Activated CD4-positive, alpha-beta T cell treated with anti-CD3 and anti-CD28 coated beads, Interleukin-2, amount 50 U/mL, for 24 hours (primary cell): ENCODE measurements at regions not wholly inside any gene's neighbourhood (a gene's known extent, or its start where the extent isn't known, plus 50 kb on each side); places are given as distances from the start of the nearest gene placed in this dataset.
"Not testable (repeated sequence)": the region's sequence is repeated elsewhere in the genome, so short reads cannot be mapped to it uniquely, and the experiment has no call there.

Source experiments
- DNase-seq, 2 donors: peaks; one replicate each; pipeline ENCODE4 v3.0.0-alpha.2; 2020; ENCODE audit warnings: low read depth in 1 of 2, low spot score in 1 of 2

- no peak for DNase-seq
Measured at GRCh38 chr13:90869580-90869979, 477.9 kb upstream of the MIR17HG start.

- no peak for DNase-seq
Measured at GRCh38 chr13:90872491-90873025, 474.9 kb upstream of the MIR17HG start.

GRCh38 chr13:90880790-90881189 lies 466.7 kb upstream of the MIR17HG start:
- no peak for DNase-seq

GRCh38 chr13:90882551-90882950 lies 464.9 kb upstream of the MIR17HG start:
- DNase-seq = no peak

GRCh38 chr13:90883592-90883991 lies 463.9 kb upstream of the MIR17HG start:
- DNase-seq = no peak

GRCh38 chr13:90884066-90884465 lies 463.4 kb upstream of the MIR17HG start:
- no peak for DNase-seq

GRCh38 chr13:90889906-90890834 lies 457.3 kb upstream of the MIR17HG start:
- no peak for DNase-seq

GRCh38 chr13:90891329-90891728 lies 456.2 kb upstream of the MIR17HG start:
- DNase-seq = no peak

GRCh38 chr13:90893199-90893598 lies 454.3 kb upstream of the MIR17HG start:
- not testable (repeated sequence) for DNase-seq

GRCh38 chr13:90896002-90896401 lies 451.5 kb upstream of the MIR17HG start:
- DNase-seq = no peak

- DNase-seq = no peak
Measured at GRCh38 chr13:90898811-90899210, 448.7 kb upstream of the MIR17HG start.

- no peak for DNase-seq
Measured at GRCh38 chr13:90899416-90899815, 448.1 kb upstream of the MIR17HG start.

- no peak for DNase-seq
Measured at GRCh38 chr13:90902255-90902654, 445.2 kb upstream of the MIR17HG start.

GRCh38 chr13:90906554-90906953 lies 440.9 kb upstream of the MIR17HG start:
- no peak for DNase-seq

- no peak for DNase-seq
Measured at GRCh38 chr13:90908792-90909191, 438.7 kb upstream of the MIR17HG start.

- DNase-seq = no peak
Measured at GRCh38 chr13:90910018-90910639, 437.4 kb upstream of the MIR17HG start.

- DNase-seq = no peak
Measured at GRCh38 chr13:90912247-90912646, 435.2 kb upstream of the MIR17HG start.

- DNase-seq = no peak
Measured at GRCh38 chr13:90918536-90918935, 429.0 kb upstream of the MIR17HG start.

GRCh38 chr13:90919153-90919552 lies 428.3 kb upstream of the MIR17HG start:
- no peak for DNase-seq

GRCh38 chr13:90926459-90926858 lies 421.0 kb upstream of the MIR17HG start:
- DNase-seq = no peak

GRCh38 chr13:90928109-90928508 lies 419.4 kb upstream of the MIR17HG start:
- DNase-seq = no peak
